Spleen (tissue), 11 donors: ENCODE measurements at regions not wholly inside any gene's neighbourhood (a gene's known extent, or its start where the extent isn't known, plus 50 kb on each side); places are given as distances from the start of the nearest gene placed in this dataset.
"Not testable (repeated sequence)": the region's sequence is repeated elsewhere in the genome, so short reads cannot be mapped to it uniquely, and the experiment has no call there.

Experiments
- DNase-seq: peaks from one replicate; pipeline ENCODE4 v3.0.0-alpha.2; 2020
- H3K27ac ChIP-seq, 8 donors: fragments of 200-600 bp; sonication (generic) in 7 of 8; 1 replicate in 4 of 8; 2 replicates in 4 of 8; pipeline versions ENCODE4 v1.5.0 to v1.8.0; 2016 to 2021; ENCODE audit warnings: inconsistent platforms in 4 of 8, mild to moderate bottlenecking in 4 of 8, moderate library complexity in 1 of 8
- H3K27me3 ChIP-seq, 7 donors: fragments of 200-600 bp; sonication (generic) in 6 of 7; replicated peaks in 1 of 7; 1 replicate in 4 of 7; 2 replicates in 3 of 7; pipeline versions ENCODE4 v1.5.0 to v1.8.0; 2016 to 2021; ENCODE audit warnings: inconsistent platforms in 3 of 7, mild to moderate bottlenecking in 1 of 7
- H3K36me3 ChIP-seq, 6 donors: fragments of 200-600 bp; sonication (generic) in 5 of 6; 1 replicate in 4 of 6; 2 replicates in 2 of 6; pipeline versions ENCODE4 v1.5.0 to v1.8.0; 2016 to 2021; ENCODE audit warnings: inconsistent platforms in 2 of 6
- H3K4me1 ChIP-seq, 6 donors: fragments of 200-600 bp; sonication (generic) in 5 of 6; 1 replicate in 3 of 6; 2 replicates in 3 of 6; pipeline versions ENCODE4 v1.5.0 to v1.8.0; 2016 to 2021; ENCODE audit warnings: inconsistent platforms in 3 of 6
- H3K4me3 ChIP-seq, 8 donors: fragments of 200-600 bp; sonication (generic) in 7 of 8; 1 replicate in 4 of 8; 2 replicates in 4 of 8; pipeline versions ENCODE4 v1.5.0 to v1.8.0; 2016 to 2021; ENCODE audit warnings: inconsistent platforms in 4 of 8, mild to moderate bottlenecking in 4 of 8, moderate library complexity in 2 of 8
- H3K9me3 ChIP-seq, 8 donors: fragments of 200-600 bp; sonication (generic) in 7 of 8; 1 replicate in 4 of 8; 2 replicates in 4 of 8; pipeline versions ENCODE4 v1.5.0 to v1.8.0; 2016 to 2021; ENCODE audit warnings: inconsistent platforms in 4 of 8
- WGBS, 5 donors: extraction: QIAGEN DNeasy Blood & Tissue Kit in 3 of 5; methylation state at CpG; one replicate each; pipeline versions ENCODE4 v1.1.5 to v1.1.7; 2013 to 2018; 5-methylcytosine and 5-hydroxymethylcytosine counted together
- intact Hi-C: fragments of 100-400 bp; cut with DNase I; formaldehyde crosslinking; loops from one replicate; pipeline ENCODE4 v1.15.0; 2023; ENCODE audit warnings: low total_unique reads
- TF ChIP-seq, protein P1 (sequence below), 11 experiments: fragments of 200-600 bp in 7 of 11; fragments of 450-650 bp in 4 of 11; sonication (generic) in 4 of 11; IDR thresholded peaks in 8 of 11; conservative IDR thresholded peaks in 3 of 11; 1 replicate in 7 of 11; 2 replicates in 4 of 11; pipeline versions ENCODE4 v1.4.0 to v1.8.0; 2016 to 2021; ENCODE audit warnings: antibody characterized with exemption in 11 of 11, inconsistent platforms in 4 of 11, mild to moderate bottlenecking in 1 of 11
- donor health status: healthy with polysubstance abuse.
- donor health status: DM: no; HTN: no; CAD: no; lungs with moderate emphysema.
- donor health status: DM: no; HTN: no; CAD: no.
- donor health status: Bipolar disorder and iron deficiency.
- donor health status: healthy.
- donor health status: DM: no; HTN: no; CAD: no.
- donor health status: DM: yes; HTN: yes; CAD: no.

DNA sequence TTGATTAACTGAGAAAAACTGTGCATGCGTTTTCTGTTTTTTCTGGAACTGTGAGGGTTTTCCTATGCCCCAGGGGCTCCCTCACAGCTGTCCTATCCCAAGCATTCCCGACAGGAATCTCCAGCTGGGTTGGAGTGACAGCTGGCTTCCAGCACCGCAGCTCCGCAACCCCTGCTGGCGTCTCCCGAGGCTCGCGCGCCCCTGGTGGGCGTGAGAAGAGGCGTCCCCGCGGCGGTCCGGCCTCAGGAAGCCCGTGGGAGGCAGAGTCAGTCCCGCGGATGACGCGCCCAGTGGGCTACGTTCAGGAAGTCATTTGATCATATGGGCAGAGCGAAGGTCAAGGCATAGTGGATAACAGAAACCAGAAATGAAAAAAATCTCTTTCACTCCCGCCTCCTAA lies 821.9 kb downstream of the SPATA31A1 start:
- not testable (repeated sequence) for DNase-seq
- WGBS, 5 donors = 15 to 68% (median 49%) methylated on average over 2 to 14 of the region's 23 CpGs; no CpG with 5 or more reads in 1 of the 5 donors

DNA sequence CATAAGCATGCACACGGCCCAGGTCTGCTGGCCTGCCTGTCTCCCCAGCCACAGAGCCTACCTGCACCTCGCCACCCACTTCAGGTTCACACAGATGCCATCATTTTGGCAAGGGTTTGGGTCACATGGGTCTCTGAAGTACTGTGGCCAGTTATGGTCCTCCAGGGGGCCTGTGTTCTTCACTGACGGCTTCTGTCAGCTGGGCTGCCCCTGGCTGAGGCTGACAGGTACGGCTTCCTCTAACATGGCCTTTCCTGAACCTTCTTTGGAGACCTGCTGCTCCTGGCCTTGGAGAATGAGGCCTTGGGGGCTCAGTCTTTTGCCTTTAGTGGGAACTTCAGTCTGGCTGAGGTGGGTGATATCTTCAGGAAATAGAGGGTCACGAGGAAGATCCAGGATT lies 835.9 kb downstream of the SPATA31A1 start:
- H3K27me3 ChIP-seq, H3K4me1 ChIP-seq, H3K27ac ChIP-seq, intact Hi-C loops, H3K4me3 ChIP-seq, H3K36me3 ChIP-seq, H3K9me3 ChIP-seq: not testable (repeated sequence)
- DNase-seq = peak; percentile 48
- WGBS, 5 donors = 59 to 92% (median 68%) methylated on average over 2 of the region's 5 CpGs; no CpG with 5 or more reads in 1 of the 5 donors

More for the DNA sequence above, 821.9 kb downstream of the SPATA31A1 start:
- H3K36me3 ChIP-seq, H3K27ac ChIP-seq, H3K9me3 ChIP-seq, H3K4me1 ChIP-seq, intact Hi-C loops, H3K4me3 ChIP-seq, H3K27me3 ChIP-seq: not testable (repeated sequence)

GRCh38 chr9:40192162-40192561 lies 836.7 kb downstream of the SPATA31A1 start:
- H3K4me3 ChIP-seq, H3K9me3 ChIP-seq, DNase-seq, intact Hi-C loops, H3K4me1 ChIP-seq, H3K36me3 ChIP-seq, H3K27ac ChIP-seq, H3K27me3 ChIP-seq: not testable (repeated sequence)
- 74 to 82% (median 75%) methylated on average over 1 of the region's 2 CpGs for WGBS, 5 donors

DNA sequence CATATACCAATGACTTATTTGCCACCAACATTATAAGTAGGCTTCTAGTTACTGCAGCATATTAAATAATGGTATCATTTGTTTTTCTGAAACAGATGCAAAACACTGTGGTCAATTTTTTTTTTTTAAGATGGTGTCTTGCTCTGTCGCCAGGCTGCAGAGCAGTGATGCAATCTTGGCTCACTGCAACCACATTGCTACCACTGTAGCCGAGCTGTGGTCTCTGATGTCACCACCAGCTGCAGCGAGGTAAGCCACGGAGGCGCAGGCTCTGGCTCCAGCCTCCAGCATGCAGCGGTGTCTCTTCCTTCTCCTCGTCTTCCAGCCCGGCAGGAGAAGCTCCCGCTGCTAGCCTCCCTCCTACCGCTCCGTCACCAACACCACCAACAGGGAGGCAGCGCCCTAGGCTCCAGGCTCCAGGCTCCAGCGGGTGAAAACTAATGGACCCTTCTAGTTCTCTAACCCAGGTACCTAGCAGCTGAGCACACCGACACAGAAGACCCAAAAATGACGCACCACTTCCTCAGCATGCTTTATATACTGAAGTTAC lies 840.8 kb downstream of the SPATA31A1 start:
- intact Hi-C loops, H3K9me3 ChIP-seq, H3K4me3 ChIP-seq, H3K4me1 ChIP-seq, H3K27ac ChIP-seq, H3K36me3 ChIP-seq, H3K27me3 ChIP-seq: not testable (repeated sequence)
- WGBS, 5 donors = 68 to 91% (median 75%) methylated on average over 10 to 14 of the region's 15 CpGs
- DNase-seq = peak; percentile 47

DNA sequence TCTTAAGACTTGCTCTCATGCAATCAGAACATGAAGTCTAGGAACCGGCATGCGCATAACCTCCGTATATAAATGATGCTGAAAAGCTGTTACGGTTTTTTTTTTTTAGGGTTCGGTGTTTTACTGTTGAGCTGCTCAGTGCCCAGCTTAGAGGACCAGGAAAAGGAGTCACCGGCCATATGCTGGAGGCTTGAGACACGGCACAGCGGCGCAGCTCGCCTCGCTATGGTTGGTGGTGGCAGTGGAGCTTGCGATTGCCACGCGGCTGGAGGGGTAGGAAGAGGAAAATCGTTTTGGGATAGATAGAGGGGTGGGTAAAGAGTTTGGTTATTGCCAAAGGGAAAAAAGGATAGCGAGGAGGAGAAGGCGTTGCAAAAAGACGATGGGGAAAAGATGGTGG lies 841.3 kb downstream of the SPATA31A1 start:
- 90 to 93% (median 91%) methylated on average over 9 to 11 of the region's 18 CpGs for WGBS, 5 donors
- H3K4me3 ChIP-seq, H3K27ac ChIP-seq, H3K27me3 ChIP-seq, intact Hi-C loops, H3K36me3 ChIP-seq, DNase-seq, H3K4me1 ChIP-seq, H3K9me3 ChIP-seq: not testable (repeated sequence)

- H3K27ac ChIP-seq, H3K4me3 ChIP-seq, H3K9me3 ChIP-seq, H3K4me1 ChIP-seq, DNase-seq, intact Hi-C loops, H3K36me3 ChIP-seq, H3K27me3 ChIP-seq: not testable (repeated sequence)
- WGBS, 5 donors = 39 to 70% (median 53%) methylated on average over 5 to 21 of the region's 33 CpGs; no CpG with 5 or more reads in 1 of the 5 donors
Measured at GRCh38 chr9:40221596-40222233, 866.2 kb downstream of the SPATA31A1 start.

GRCh38 chr9:40222617-40223200 lies 867.2 kb downstream of the SPATA31A1 start:
- peak; percentile 70 for DNase-seq
- H3K27me3 ChIP-seq, H3K27ac ChIP-seq, H3K36me3 ChIP-seq, intact Hi-C loops, H3K9me3 ChIP-seq, H3K4me1 ChIP-seq: not testable (repeated sequence)
- 1 to 2% (median 1%) methylated on average over 9 to 35 of the region's 43 CpGs; no CpG with 5 or more reads in 1 of the 5 donors for WGBS, 5 donors
- TF ChIP-seq, protein P1, sequence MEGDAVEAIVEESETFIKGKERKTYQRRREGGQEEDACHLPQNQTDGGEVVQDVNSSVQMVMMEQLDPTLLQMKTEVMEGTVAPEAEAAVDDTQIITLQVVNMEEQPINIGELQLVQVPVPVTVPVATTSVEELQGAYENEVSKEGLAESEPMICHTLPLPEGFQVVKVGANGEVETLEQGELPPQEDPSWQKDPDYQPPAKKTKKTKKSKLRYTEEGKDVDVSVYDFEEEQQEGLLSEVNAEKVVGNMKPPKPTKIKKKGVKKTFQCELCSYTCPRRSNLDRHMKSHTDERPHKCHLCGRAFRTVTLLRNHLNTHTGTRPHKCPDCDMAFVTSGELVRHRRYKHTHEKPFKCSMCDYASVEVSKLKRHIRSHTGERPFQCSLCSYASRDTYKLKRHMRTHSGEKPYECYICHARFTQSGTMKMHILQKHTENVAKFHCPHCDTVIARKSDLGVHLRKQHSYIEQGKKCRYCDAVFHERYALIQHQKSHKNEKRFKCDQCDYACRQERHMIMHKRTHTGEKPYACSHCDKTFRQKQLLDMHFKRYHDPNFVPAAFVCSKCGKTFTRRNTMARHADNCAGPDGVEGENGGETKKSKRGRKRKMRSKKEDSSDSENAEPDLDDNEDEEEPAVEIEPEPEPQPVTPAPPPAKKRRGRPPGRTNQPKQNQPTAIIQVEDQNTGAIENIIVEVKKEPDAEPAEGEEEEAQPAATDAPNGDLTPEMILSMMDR (IDR thresholded peaks at IDR 0.05 in 8 of 11, conservative IDR thresholded peaks at IDR 0.05 in 3 of 11) = peak in 4 of 11 experiments; percentile 22 to 33 (median 26)
- peak overlapping the region in 1 of 8 donors; percentile 3 for H3K4me3 ChIP-seq

- H3K9me3 ChIP-seq, H3K27ac ChIP-seq, H3K36me3 ChIP-seq, H3K4me1 ChIP-seq, intact Hi-C loops, H3K27me3 ChIP-seq: not testable (repeated sequence)
- WGBS, 5 donors = 0 to 5% (median 2%) methylated on average over 3 to 13 of the region's 33 CpGs; no CpG with 5 or more reads in 1 of the 5 donors
- peak overlapping the region in 2 of 8 donors; percentile 33 to 53 for H3K4me3 ChIP-seq
- DNase-seq = peak; percentile 79
Measured at GRCh38 chr9:40223353-40223752, 867.9 kb downstream of the SPATA31A1 start.
